ENCODE measurements at regions not wholly inside any gene's neighbourhood (a gene's known extent, or its start where the extent isn't known, plus 50 kb on each side); places are given as distances from the start of the nearest gene placed in this dataset.

GRCh38 chr12:107374161-107374840 lies 281.0 kb upstream of the CRY1 start:
- no peak for TF ChIP-seq CTCF (CRISPR knock-in tag; IDR thresholded peaks at IDR 0.05)
- no peak for TF ChIP-seq ZNF816 (CRISPR knock-in tag; IDR thresholded peaks at IDR 0.05; ENCODE audit: borderline replicate concordance)
- no peak for TF ChIP-seq ZBTB7A (CRISPR knock-in tag; IDR thresholded peaks at IDR 0.05)
- TF ChIP-seq, protein P1, sequence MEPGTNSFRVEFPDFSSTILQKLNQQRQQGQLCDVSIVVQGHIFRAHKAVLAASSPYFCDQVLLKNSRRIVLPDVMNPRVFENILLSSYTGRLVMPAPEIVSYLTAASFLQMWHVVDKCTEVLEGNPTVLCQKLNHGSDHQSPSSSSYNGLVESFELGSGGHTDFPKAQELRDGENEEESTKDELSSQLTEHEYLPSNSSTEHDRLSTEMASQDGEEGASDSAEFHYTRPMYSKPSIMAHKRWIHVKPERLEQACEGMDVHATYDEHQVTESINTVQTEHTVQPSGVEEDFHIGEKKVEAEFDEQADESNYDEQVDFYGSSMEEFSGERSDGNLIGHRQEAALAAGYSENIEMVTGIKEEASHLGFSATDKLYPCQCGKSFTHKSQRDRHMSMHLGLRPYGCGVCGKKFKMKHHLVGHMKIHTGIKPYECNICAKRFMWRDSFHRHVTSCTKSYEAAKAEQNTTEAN (CRISPR knock-in tag; conservative IDR thresholded peaks at IDR 0.05): no peak
